Right ventricle myocardium superior (tissue), 1 donor: ENCODE measurements at regions not wholly inside any gene's neighbourhood (a gene's known extent, or its start where the extent isn't known, plus 50 kb on each side); places are given as distances from the start of the nearest gene placed in this dataset.

Experiments used
- ATAC-seq: fragments of 200-7000 bp; cut with Tn5 transposase; one replicate; pipeline ENCODE4 v1.9.1; 2020; ENCODE audit warnings: mild to moderate bottlenecking; ENCODE audit not compliant: poor library complexity
- DNase-seq: peaks from one replicate; pipeline ENCODE4 v3.0.0-alpha.2; 2020
- intact Hi-C: fragments of 100-400 bp; cut with DNase I; formaldehyde crosslinking; loops from one replicate; pipeline ENCODE4 v1.11.2; 2022
- donor health status: DM: no; HTN: yes; CAD: no; lungs with severe emphysema.

DNA sequence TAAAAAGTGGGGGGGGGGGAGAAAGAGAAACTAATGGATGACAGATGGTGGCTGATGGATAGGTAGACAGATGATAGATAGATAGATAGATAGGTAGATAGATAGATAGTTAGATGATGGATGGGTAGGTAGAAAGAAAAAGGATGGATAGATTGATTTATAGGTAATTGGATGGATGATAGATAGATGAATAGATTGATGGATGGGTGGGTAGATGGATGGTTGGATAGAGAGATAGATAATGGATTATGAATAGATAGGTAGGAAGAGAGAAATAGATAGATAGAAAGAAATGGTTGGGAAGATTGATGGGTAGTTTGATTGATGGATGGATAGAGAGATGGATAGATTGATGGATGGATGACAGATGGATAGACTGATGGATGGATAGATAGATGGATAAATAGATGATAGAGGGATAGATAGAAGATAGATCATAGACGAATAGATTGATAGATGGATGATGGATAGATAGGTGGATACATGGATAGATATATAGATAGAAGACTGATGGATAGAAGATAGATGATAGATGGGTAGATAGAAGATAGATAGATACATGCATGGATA lies 337.1 kb downstream of the C16orf95 start:
- ATAC-seq (no peak), DNase-seq (no peak)
- intact Hi-C loops: loop anchor here (10.0 kb wide), 1 partner anchor 115 kb away; no protein-coding TSS in a partner anchor

DNA sequence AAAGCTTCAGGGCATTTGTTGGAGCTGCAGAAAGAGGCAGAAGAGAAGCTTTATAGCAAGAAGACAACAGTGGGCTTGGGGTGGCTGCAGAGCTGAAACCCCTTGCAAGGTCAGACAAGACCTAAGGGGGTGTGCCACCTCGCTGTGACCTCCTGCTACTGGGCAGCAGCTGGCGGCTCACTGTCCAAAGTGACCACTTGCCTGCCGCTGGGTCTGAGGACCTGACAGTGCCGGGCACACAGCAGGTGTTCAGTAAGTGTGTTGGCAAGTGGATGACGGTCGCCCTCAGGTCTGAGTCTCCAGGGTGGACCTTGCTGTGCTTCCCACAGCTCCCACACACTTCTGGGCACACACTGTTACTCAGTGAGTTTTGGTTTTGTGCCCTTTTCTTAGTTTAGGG lies 336.5 kb downstream of the C16orf95 start:
- ATAC-seq: no peak
- intact Hi-C loops: loop anchor here (10.0 kb wide), 1 partner anchor 116 kb away; no protein-coding TSS in a partner anchor
- DNase-seq: no peak

- no peak for ATAC-seq
- DNase-seq: no peak
- intact Hi-C loops: loop anchor here (10.0 kb wide), 1 partner anchor 117 kb away; no protein-coding TSS in a partner anchor
These were observed 334.9 kb downstream of the C16orf95 start for GRCh38 chr16:86982347-86982596.

DNA sequence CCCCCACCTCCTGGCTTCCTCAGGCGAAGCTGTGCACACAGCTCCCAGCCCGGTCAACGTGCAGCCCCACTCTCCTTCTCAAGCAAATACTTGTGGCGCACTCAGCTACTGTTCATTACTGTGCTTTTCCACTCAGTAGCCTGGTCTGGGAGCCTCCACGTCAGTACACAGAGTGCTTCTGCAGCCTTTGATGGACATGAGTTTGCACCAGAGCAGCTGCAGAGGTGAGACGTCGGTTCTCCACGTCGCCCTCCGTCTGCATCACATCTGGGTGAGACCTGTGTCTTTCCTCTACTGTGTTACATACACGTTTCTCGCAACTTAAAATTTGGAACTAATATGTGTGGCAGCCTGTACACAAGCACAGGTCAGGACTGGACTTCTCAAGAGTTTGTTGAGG lies 334.3 kb downstream of the C16orf95 start:
- ATAC-seq (no peak), DNase-seq (no peak)
- intact Hi-C loops: loop anchor here (10.0 kb wide), 1 partner anchor 118 kb away; no protein-coding TSS in a partner anchor

DNA sequence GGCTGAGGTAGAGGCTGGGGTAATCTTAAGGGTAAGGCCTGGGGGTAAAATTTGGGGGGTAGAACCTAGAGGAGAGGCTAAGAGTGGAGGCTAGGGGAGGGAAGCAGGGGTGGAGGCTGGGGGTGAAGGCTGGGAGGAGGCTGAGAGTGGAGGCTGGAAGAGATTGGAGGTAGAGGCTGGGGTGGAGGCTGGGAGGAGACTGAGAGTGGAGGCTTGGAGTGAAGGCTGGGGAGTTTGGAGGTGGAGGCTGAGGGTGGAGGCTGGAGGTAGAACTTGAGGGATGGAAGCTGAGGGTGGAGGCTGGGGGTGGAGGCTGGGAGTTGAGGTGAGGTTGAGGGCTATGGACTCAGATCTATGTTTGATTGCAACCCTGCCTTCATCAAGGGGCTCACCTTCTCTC lies 333.6 kb downstream of the C16orf95 start:
- DNase-seq: no peak
- intact Hi-C loops: loop anchor here (10.0 kb wide), 1 partner anchor 119 kb away; no protein-coding TSS in a partner anchor
- no peak for ATAC-seq

GRCh38 chr16:86984343-86984742 lies 332.8 kb downstream of the C16orf95 start:
- DNase-seq (no peak), ATAC-seq (no peak)
- intact Hi-C loops: loop anchor here (10.0 kb wide), 1 partner anchor 120 kb away; no protein-coding TSS in a partner anchor

DNA sequence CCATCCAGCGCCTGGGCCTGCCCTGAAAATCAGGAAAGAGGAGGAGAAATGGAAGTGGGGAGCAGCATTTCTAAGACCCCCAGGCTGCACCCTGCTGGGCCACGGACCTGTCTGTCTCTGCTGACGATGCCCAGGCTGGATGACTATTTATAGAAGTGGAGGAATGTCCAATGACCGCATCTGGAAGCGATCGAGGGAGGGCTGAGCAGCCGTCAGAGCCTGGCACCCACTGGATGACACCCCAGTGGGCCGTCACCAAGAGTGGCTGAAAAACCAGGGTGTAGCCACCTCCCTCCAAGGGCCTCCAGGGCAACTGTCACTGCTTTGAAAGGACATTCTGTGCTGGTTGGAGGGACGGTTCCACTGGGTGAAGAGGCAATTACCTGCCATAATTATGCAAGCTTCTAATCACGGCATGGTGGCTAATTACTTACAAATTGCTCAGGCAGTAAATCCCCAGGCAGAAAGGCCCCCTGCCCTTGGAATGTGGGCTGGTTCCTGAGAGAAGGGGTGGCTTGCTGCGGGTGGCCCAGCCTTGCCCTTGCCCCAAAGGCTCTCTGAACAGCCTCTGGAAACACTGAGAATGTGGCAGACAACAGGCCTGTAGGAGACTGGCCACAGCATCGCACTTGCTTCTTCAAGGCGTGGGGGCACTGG lies 332.1 kb downstream of the C16orf95 start:
- peak; percentile 75 for DNase-seq
- peak; percentile 93 for ATAC-seq
- intact Hi-C loops: loop anchor here (10.0 kb wide), 1 partner anchor 120 kb away; no protein-coding TSS in a partner anchor

GRCh38 chr16:86985648-86986015 lies 331.6 kb downstream of the C16orf95 start:
- ATAC-seq: no peak
- intact Hi-C loops: loop anchor here (10.0 kb wide), 1 partner anchor 121 kb away; no protein-coding TSS in a partner anchor

GRCh38 chr16:86986136-86986535 lies 331.1 kb downstream of the C16orf95 start:
- ATAC-seq: no peak
- no peak for DNase-seq
- intact Hi-C loops: loop anchor here (10.0 kb wide), 1 partner anchor 121 kb away; no protein-coding TSS in a partner anchor

More at GRCh38 chr16:86985648-86986015, 331.6 kb downstream of the C16orf95 start:
- no peak for DNase-seq

DNA sequence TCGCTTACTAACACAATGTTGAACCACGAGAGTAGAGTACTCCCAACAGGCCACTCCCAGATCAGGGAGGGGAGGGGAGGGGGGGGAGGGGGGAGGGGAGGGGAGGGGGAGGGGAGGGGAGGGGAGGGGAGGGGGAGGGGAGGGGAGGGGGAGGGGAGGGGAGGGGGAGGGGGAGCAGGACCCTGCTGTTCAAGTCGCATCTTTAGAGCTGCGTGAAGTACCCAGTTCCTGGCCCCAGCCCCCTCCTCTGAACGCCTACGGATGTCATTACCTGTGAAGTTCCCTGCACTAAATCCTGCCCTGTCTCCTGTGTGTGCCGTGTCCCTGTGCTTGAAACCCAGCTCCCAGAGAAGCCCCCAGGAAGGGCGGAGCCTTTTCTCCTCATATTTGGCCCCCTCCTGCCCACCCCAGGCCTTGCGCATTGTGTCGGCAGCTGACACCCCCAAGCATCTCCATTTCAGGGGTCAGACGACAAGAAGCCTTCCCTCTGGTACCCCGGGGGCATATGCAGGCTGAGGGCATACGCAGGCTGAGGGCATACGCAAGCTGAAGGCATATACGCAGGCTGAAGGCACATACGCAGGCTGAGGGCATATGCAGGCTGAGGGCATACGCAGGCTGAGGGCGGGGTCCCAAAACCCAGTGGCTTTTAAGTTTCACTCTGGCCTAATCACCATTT lies 330.2 kb downstream of the C16orf95 start:
- no peak for DNase-seq
- no peak for ATAC-seq
- intact Hi-C loops: loop anchor here (10.0 kb wide), 1 partner anchor 122 kb away; no protein-coding TSS in a partner anchor

DNA sequence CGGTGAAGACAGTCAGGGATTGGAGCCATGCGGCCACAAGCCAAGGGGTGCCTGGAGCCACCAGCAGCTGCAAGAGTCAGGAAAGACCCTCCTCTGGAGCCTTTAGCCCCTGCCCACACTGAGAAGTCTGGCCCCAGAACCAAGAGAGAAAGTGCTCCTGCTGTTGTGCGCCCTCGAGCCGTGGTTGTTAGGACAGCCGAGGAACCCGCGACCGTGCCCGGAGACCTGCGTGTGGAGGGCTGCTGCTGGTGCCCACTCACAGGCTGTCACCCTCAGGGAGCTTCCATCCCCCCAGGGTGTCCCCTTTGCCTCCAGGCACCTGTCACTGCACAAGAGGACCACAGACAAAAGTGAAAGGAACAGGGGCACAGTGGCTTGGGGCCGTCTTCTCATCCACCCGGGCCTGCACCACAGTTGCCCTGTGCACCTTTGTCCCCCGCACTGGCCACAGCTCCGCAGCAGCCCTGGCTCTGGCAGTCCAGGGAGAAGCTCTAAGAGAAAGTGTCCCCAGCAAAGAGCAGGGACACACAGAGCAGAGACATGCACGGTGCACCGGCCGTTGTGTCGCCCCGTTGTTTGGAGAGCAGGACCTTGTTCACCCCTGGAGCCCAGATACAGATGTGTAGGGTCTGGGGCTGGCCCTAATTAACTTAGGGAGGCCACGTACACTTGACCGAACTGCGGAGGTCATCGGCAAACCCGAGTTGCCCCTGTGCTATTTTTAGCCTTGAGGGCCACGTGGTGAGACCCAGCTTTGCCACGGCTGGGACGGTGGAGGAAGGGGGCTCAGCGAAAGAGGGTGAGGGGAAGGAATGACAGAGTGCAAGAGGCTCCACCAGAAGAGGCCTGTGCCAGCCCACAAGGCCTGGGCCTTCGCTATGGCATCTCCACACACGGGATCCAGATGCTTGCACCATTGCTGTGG lies 329.2 kb downstream of the C16orf95 start:
- intact Hi-C loops: loop anchor here (10.0 kb wide), 1 partner anchor 123 kb away; no protein-coding TSS in a partner anchor
- DNase-seq: no peak
- ATAC-seq: peak; percentile 43

DNA sequence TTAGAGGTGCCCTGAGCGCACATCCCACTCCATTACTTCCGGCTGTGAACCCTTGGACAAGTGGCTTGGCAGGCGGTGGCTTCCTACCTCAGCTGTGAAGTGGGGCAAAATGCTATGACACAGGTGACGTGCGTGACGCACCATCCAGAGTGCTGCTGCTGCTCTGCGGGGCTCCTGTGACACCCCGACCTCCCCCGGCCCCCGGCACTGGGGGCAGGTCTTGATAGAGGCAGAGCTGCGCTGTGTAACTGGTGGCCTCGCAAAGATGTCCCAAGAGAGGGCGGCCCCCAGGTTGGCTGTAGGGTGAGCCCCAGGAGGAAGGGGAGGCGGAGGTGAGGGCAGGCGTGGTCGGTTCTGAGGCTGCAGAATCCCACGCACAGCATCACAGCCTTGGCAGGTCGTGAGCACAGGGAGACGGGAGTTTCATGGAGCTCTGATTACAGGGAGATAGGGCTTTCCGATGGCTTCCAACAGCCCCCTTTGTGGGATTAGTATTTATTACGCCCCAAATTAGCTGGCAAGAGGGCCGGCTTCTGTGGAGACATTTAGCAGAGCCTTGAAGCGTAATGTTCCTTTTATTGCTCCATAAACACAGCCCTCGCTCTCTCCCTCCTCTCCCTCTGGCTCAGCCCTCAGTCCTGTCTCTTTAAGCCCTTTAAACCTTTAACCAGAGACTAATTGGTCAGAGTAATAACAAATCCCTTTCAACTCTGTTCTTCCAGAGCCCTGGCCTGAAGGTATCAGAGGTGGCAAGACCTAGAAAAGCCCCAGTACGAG lies 328.1 kb downstream of the C16orf95 start:
- no peak for ATAC-seq
- no peak for DNase-seq
- intact Hi-C loops: loop anchor here (10.0 kb wide), 1 partner anchor 124 kb away; no protein-coding TSS in a partner anchor

- DNase-seq (no peak), ATAC-seq (no peak)
- intact Hi-C loops: no loop called here
These were observed 326.7 kb downstream of the C16orf95 start for GRCh38 chr16:86990451-86990850.

- ATAC-seq (no peak), DNase-seq (no peak)
These were observed 325.5 kb downstream of the C16orf95 start for GRCh38 chr16:86991679-86992078.

DNA sequence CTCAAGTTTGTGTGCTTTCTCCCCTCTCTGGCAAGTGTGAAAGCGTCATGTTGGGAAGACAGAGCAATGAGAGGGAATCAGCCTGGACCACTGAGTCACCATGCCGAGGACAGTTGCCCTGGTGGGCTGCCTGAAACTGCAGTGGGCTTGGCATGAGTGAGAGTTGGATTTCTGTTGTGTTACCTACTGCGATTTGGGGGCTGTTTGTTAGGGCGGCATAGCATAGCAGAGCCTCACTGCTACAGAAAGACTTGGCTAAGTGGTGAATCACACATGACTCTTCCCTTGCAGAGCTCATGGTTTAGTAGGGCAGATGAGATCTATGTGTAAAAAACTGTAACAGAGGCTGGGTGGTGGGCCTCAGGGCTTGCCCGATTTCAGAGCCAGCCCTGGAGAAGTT lies 324.6 kb downstream of the C16orf95 start:
- no peak for ATAC-seq
- no peak for DNase-seq
- intact Hi-C loops: no loop called here

More at GRCh38 chr16:86991679-86992078, 325.5 kb downstream of the C16orf95 start:
- intact Hi-C loops: no loop called here

DNA sequence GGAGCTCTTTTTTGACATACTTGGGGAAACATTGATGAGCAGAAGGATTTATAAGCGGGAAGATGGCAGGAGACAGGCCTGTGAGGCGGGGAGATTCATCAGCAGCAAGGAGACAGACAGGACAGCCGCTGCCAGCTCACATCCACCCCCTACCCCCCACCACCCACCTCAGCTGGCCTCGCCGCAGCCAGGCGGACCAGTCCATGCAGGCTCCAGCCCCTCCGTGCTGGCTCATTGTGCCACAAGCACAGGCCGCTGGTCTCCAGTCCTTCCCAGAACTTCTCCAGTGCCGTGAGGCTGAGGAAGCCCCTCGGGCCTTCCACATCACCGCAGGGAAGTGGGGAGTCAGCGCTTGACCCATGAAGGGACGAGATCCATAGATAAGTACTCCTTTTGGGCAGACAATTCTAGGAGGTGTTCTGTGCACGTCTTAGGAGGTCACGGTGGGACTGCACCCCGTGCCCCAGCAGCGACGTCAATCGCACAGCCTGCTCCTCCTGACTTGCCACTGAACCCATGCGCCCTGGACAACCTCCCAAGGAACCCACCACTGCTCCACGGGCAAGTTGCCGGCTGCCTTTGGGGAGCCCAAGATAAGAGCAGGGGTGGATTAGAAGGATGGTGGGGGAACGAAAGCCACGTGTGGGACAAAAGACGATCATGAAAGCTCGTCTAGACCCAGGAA lies 323.6 kb downstream of the C16orf95 start:
- ATAC-seq (no peak), DNase-seq (no peak)
- intact Hi-C loops: no loop called here

- intact Hi-C loops: no loop called here
- DNase-seq: no peak
These were observed 323.0 kb downstream of the C16orf95 start for GRCh38 chr16:86994215-86994614.

More at GRCh38 chr16:86994215-86994614, 323.0 kb downstream of the C16orf95 start:
- ATAC-seq: no peak
